DMS79 treated with DMSO at 0.1 percent for 48 hours (cell line): ENCODE measurements at regions not wholly inside any gene's neighbourhood (a gene's known extent, or its start where the extent isn't known, plus 50 kb on each side); places are given as distances from the start of the nearest gene placed in this dataset.

ENCODE experiments used
- DNase-seq: peaks from one replicate; lab custom pipeline; 2025; lab: John Stamatoyannopoulos, UW

GRCh38 chr6:140320081-140321080 is 945.9 kb upstream of the CITED2 start:
- no peak for DNase-seq

- DNase-seq: no peak
These were observed 944.8 kb upstream of the CITED2 start for GRCh38 chr6:140319209-140319608.

- no peak for DNase-seq
These were observed 944.0 kb upstream of the CITED2 start for GRCh38 chr6:140318408-140318807.

DNA sequence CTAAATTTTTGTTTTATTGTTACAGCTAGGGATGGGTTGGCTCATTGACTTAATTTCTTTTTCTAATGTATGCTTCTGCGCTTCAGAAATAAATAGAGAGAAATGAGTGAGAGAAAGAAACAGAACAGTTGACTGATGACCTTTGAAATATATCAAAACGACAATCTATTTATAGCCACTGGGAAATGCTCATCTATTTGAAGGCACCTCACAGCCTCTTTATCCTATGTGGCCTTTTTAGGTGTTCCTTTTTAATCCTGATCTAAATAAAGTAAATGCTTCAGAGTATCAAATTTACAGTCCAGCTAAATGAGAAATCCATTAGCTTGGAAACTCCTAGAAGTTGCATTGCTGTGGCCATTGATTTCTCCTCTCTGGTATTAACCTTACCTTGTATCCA is 943.5 kb upstream of the CITED2 start:
- DNase-seq: no peak

DNA sequence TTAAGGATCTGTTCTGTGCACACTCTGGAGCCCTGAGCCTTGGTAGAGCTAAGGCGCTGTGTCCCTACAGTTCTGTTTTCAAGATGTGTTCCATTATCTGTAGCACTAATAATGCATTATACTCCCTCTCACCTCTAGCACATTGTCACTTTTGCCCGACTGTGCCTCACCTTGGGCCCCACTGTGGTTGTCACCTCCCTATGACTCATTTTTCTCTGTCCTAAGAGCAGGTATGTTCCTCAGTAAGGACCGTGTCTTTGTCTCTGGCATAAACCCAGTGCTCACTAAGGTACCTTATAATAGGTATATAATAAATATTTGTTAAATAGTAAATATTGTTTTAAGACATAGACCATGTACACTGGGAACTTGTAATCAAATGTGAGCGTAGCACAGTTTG is 942.5 kb upstream of the CITED2 start:
- no peak for DNase-seq

GRCh38 chr6:140314682-140315081 is 940.2 kb upstream of the CITED2 start:
- DNase-seq: no peak

DNA sequence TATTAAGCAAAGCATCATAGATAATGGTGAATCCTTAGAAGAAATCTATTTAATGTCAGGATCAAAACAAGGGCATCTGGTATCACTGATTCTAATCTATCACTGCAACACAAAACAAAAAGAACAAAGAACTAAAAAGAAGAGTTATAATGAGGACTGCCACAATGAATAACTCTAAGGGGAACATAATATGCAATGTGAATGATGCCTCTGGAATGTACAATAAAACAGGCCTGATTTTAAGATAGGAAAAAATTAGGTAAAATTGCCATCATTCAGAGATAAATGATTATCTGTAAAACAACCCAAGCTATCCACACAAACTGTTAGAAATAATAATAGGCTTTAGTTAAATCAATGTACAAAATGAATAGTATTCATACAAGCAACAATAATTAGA is 936.7 kb upstream of the CITED2 start:
- DNase-seq: no peak

GRCh38 chr6:140303218-140303949 is 928.9 kb upstream of the CITED2 start:
- DNase-seq: no peak

GRCh38 chr6:140300331-140300730 is 925.9 kb upstream of the CITED2 start:
- no peak for DNase-seq

GRCh38 chr6:140289186-140289585 is 914.7 kb upstream of the CITED2 start:
- DNase-seq: no peak

DNA sequence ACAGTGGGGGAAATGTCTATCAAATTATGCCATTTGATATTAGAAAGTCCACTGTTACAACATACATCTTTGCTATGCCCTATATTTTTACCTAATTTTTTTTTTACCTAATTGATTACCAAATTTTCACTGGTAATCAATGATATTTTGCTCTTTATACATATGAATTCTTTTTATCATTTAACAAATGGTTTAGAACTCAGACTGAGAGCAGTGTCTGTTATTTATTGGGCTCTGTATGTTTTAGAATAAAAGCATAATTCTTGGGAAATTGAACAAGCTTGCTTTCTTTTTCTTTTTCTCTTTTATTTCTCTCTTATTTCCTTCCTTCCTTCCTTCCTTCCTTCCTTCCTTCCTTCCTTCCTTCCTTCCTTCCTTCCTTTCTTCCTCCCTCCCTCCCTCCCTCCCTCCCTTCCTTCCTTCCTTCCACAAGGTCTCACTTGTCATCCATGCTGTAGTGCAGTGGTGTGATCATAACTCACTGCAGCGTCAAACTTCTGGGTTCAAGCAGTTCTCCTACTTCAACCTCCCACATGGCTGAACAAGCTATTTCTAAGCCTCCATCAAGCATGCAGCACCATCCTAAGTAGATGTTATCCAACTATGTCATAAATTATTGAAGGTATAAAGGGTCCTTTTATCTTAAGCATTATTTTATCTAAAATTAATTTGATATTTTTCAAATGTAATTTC is 911.7 kb upstream of the CITED2 start:
- DNase-seq: no peak

GRCh38 chr6:140285471-140285870 is 911.0 kb upstream of the CITED2 start:
- no peak for DNase-seq

DNA sequence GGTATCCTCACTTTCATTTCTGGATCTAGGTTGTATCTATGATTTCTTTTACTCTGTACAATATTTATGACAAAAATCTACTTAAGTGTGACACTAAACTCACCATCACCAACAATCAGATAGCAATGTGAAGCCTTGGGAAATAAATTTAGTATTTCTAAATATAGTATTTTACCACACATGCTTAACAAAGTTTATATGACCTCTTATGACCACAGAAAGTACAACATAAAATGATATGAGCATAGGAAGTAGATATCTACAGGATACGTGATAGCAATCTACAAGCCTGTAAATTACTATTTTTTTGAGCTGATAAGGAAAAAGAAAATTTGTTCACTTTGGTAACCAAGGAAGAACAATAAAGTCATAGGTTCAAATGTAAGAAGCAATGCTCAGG is 910.4 kb upstream of the CITED2 start:
- DNase-seq: no peak

GRCh38 chr6:140283197-140283596 is 908.7 kb upstream of the CITED2 start:
- no peak for DNase-seq

DNA sequence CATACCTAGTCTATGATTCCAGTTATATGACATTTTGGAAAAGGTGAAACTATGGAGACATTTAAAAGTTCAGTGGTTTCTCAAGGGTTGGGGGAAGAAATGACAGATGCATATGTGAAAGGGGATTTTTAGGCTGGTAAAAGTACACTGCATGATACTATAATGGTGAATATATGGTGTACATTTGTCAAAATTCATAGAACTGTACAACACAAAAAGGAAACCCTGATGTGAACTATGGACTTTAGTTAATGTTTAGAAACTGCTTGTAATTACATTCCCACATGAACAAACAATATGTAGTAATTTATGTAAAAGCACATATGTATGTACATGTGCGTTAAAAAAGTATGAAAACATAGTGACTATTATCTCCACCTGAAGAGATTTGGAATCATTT is 907.3 kb upstream of the CITED2 start:
- no peak for DNase-seq

DNA sequence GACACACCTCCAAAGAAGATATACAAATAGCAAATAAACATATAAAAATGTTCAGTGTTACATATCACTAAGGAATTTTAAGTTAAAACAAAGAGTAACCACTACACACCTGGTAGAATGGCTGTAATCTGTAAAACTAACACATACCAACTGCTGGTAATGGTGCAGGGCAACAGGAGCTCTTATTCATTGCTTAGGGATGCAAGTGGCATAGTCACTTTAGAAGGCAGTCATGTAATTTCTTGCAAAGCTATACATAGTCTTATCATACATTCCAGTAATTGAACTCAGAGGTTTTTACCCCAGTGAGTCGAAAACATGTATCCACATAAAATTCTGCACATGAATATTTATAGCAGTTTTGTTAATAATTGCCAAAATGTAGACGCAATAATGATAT is 906.8 kb upstream of the CITED2 start:
- no peak for DNase-seq

DNA sequence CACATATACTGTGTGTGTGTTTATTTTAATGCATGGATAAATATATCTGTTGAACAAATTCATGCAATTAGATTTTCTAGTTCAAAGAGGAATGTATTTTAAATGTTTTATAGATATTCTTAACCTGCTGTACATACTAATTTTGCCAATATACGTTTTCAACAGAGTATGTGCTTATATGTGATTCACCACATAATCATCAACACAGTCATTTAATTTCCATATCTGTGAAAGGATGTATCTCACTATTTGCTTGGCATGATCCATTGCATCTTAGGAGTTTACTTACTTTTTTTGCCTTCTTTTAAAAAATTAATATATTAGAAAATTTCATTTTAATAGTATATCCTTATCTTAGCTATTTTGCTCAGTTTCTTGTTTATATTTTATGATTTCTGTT is 902.3 kb upstream of the CITED2 start:
- DNase-seq: no peak

DNA sequence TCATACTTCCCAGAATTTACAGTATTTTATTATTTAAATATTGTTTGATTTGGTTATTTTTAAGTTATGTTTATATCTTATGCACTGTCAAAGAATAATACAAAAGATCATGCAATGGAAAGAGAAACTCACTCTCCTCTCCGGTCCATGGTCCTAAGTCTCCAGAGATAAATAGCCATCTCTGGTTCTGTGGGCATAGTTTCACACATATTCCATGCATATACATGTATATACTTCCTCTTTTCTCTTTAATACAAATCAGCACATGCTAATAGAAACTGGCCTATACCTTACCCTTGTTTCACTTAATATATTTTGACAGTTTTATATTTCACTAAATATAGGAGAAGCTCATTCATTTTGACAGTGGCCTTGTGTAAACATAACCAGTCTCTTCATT is 901.7 kb upstream of the CITED2 start:
- DNase-seq: no peak

GRCh38 chr6:140275725-140276124 is 901.3 kb upstream of the CITED2 start:
- no peak for DNase-seq

DNA sequence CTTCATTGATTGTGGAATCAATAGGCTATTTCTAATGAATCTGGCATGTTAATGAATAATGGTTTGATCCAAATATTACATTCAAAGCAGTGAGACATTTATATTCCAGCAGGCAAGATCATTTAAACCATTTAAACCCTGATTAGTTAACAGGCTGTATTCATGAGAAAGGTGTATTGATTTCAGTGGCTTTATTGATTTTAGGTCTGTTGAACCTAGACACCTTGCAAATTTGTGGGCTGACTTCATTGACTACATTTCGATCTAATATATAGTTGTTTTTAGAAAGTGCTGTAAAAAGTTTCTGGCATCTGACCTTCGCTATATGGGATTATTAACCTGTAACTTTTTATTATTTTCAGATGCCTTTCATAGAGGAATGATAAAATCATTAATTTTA is 900.1 kb upstream of the CITED2 start:
- DNase-seq: no peak

DNA sequence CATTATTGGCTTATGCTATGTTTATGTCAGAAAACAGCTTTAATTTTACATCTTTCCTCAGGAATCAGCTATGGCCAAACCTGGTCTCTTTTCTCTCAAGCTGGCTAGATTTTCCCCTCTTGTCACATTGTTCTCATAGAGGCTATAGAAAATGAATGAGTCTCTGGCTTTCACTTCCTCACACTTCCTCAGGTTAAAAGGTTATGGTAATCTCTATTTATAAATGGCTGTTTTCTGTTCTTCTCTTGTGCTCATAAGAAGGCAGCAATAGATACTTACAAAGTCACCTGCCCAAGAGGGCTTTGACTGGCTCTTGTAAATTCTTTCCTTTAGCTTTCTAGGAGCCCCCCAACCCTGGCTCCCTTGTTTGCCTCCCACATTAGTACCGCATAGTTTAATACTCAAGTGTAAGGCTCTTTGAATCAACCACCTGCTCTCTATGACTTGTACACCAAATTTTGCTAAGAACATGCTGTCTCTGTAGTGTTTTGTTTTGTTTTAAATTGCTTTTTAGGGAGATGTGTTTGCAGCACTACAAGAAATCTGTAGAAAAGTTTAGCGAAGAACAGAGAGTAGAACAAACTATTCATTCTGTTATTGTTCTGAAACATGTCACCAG is 897.4 kb upstream of the CITED2 start:
- peak; percentile 100 for DNase-seq

- DNase-seq: no peak
These were observed 895.2 kb upstream of the CITED2 start for GRCh38 chr6:140269591-140270165.
